Gastroesophageal sphincter (tissue), 4 donors: ENCODE measurements at regions not wholly inside any gene's neighbourhood (a gene's known extent, or its start where the extent isn't known, plus 50 kb on each side); places are given as distances from the start of the nearest gene placed in this dataset.

ENCODE experiments used
- ATAC-seq: fragments of 150-250 bp; one replicate; pipeline ENCODE4 v1.9.1; 2016; ENCODE audit warnings: mild to moderate bottlenecking, moderate library complexity
- H3K27ac ChIP-seq, 4 donors: fragments of 200-600 bp; sonication (generic) in 3 of 4; 1 replicate in 3 of 4; 2 replicates in 1 of 4; pipeline ENCODE4 v1.5.1; 2016 to 2019
- H3K27me3 ChIP-seq: fragments of 200-600 bp; sonication (generic); one replicate; pipeline ENCODE4 v1.5.1; 2019
- H3K36me3 ChIP-seq, 2 donors: fragments of 200-600 bp; sonication (generic); one replicate each; pipeline ENCODE4 v1.5.1; 2019; ENCODE audit warnings: control low read depth in 1 of 2
- H3K4me1 ChIP-seq, 3 donors: fragments of 200-600 bp; sonication (generic); 1 replicate in 2 of 3; 2 replicates in 1 of 3; pipeline ENCODE4 v1.5.1; 2016 to 2019; ENCODE audit warnings: control low read depth in 2 of 3
- H3K4me3 ChIP-seq, 2 donors: fragments of 200-600 bp; sonication (generic); one replicate each; pipeline ENCODE4 v1.5.1; 2019; ENCODE audit warnings: mild to moderate bottlenecking in 1 of 2, moderate library complexity in 1 of 2
- H3K9me3 ChIP-seq, 3 donors: fragments of 200-600 bp; sonication (generic); one replicate each; pipeline ENCODE4 v1.5.1; 2017 to 2019; ENCODE audit warnings: control low read depth in 2 of 3
- EP300 ChIP-seq: sonication (generic); formaldehyde crosslinking; IDR thresholded peaks from one replicate; pipeline ENCODE4 v1.6.1; 2017; ENCODE audit warnings: antibody characterized with exemption, mild to moderate bottlenecking
- POLR2A ChIP-seq, 2 donors: fragments of 450-650 bp; IDR thresholded peaks; one replicate each; pipeline ENCODE4 v1.6.1; 2017; ENCODE audit warnings: antibody characterized with exemption in 2 of 2, mild to moderate bottlenecking in 2 of 2, moderate library complexity in 1 of 2
- POLR2AphosphoS5 ChIP-seq: sonication (generic); formaldehyde crosslinking; IDR thresholded peaks from one replicate; pipeline ENCODE4 v1.6.1; 2017; ENCODE audit warnings: antibody characterized with exemption
- WGBS, 2 donors: methylation state at CpG; one replicate each; pipeline ENCODE4 v1.1.5; 2018; ENCODE audit warnings: low coverage in 1 of 2; 5-methylcytosine and 5-hydroxymethylcytosine counted together
- TF ChIP-seq, protein P1 (sequence below), 4 experiments: fragments of 200-600 bp in 2 of 4; fragments of 450-650 bp in 2 of 4; sonication (generic) in 1 of 4; IDR thresholded peaks; one replicate each; pipeline ENCODE4 v1.5.1; 2017 to 2019; ENCODE audit warnings: antibody characterized with exemption in 4 of 4, mild to moderate bottlenecking in 2 of 4, moderate library complexity in 2 of 4

DNA sequence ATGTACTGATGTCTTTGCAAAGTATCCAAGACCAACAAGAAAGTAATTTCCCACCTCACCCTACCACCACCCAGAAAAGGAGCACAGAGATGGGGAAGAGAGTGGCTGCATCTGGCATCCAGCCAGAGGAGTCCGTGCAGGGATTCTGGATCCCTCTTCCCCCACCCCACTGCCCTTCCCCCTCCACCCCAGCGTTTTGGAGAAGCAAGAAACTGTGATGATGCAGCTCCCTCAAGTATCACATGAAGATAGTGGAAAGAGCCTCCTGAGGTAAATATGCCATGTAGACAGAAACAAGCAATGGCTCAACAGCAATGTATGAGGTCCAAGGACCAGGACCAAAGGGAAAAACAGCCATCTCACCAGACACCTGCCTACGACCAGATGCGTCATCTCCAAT, 153.8 kb downstream of the DEPDC1B start:
- TF ChIP-seq POLR2A (IDR thresholded peaks at IDR 0.05): no peak
- TF ChIP-seq, protein P1, sequence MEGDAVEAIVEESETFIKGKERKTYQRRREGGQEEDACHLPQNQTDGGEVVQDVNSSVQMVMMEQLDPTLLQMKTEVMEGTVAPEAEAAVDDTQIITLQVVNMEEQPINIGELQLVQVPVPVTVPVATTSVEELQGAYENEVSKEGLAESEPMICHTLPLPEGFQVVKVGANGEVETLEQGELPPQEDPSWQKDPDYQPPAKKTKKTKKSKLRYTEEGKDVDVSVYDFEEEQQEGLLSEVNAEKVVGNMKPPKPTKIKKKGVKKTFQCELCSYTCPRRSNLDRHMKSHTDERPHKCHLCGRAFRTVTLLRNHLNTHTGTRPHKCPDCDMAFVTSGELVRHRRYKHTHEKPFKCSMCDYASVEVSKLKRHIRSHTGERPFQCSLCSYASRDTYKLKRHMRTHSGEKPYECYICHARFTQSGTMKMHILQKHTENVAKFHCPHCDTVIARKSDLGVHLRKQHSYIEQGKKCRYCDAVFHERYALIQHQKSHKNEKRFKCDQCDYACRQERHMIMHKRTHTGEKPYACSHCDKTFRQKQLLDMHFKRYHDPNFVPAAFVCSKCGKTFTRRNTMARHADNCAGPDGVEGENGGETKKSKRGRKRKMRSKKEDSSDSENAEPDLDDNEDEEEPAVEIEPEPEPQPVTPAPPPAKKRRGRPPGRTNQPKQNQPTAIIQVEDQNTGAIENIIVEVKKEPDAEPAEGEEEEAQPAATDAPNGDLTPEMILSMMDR (IDR thresholded peaks at IDR 0.05): no peak
- TF ChIP-seq EP300: no peak
- no peak for TF ChIP-seq POLR2AphosphoS5
- Histone ChIP-seq H3K4me3 (no peak overlapping the region), H3K27me3 (no peaks in the 10 kb centered on the region), H3K9me3 (no peaks in the 10 kb centered on the region), H3K4me1 (peaks cover 0 to 60% (median 26%) of the 10 kb centered on the region in 3 donors), H3K27ac (peak overlapping the region; percentile 70 to 83 (median 80)), H3K36me3 (no peaks in the 10 kb centered on the region)
- 49% methylated on average over 4 of the region's 4 CpGs; no CpG with 5 or more reads in 1 of the 2 donors for WGBS, 2 donors
- ATAC-seq: no peak

DNA sequence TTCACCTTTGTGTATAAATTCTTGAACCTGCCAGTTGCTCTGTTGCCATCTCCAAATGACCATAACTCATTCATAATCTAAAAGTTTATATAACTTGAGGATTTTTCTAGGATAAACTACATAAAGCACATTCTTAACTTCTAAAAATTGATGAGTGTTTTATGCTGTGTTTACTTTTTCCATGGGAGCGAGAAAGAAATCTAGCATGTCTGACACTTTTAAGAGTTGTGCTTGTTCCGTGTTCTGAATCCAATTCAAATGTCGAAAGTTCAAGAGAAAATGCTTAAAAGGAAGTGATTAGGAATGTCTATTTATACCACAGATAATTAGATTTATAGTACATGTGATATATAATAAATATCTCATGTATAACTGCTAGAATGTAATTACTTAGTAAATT, 154.4 kb downstream of the DEPDC1B start:
- no peaks in the 10 kb centered on the region for H3K27me3 ChIP-seq
- TF ChIP-seq POLR2AphosphoS5 (peak; percentile 11), POLR2A (IDR thresholded peaks at IDR 0.05) (no peak)
- TF ChIP-seq, protein P1 (IDR thresholded peaks at IDR 0.05): no peak
- H3K4me1 ChIP-seq: peaks cover 0 to 66% (median 26%) of the 10 kb centered on the region in 3 donors
- H3K27ac ChIP-seq: peak overlapping the region; percentile 70 to 83 (median 80)
- H3K9me3 ChIP-seq: no peaks in the 10 kb centered on the region
- H3K36me3 ChIP-seq: no peaks in the 10 kb centered on the region
- 5 to 14% methylated on average over 3 of the region's 3 CpGs for WGBS, 2 donors
- no peak overlapping the region for H3K4me3 ChIP-seq
- ATAC-seq: no peak

DNA sequence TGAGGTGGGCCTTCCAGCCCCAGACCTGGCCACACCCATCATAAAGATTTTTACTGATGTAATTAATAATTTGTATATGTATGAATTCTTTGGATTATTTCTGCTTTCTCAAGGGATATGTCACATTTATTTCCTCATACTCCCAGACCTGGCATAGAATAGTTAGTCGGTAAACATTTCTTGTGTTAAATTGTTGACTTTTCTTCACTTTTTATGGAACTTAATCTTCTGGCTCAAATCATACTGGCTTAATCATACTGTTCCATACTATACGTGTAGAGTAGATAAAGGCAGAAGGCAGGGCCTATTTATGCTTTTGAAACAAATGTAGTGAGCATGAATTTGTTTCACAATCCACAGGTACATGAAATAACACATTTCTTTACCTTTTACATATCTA, 155.8 kb downstream of the DEPDC1B start:
- Histone ChIP-seq H3K27me3 (no peaks in the 10 kb centered on the region), H3K4me3 (no peak overlapping the region), H3K27ac (peak overlapping the region in 3 of 4 donors; percentile 9 to 83 (median 70)), H3K36me3 (no peaks in the 10 kb centered on the region), H3K9me3 (no peaks in the 10 kb centered on the region), H3K4me1 (peaks cover 0 to 79% (median 26%) of the 10 kb centered on the region in 3 donors)
- ATAC-seq: no peak
- 50 to 67% methylated on average over 2 of the region's 2 CpGs for WGBS, 2 donors
- no peak for TF ChIP-seq POLR2A (IDR thresholded peaks at IDR 0.05)
- no peak for TF ChIP-seq EP300
- TF ChIP-seq POLR2AphosphoS5: no peak
- TF ChIP-seq, protein P1 (IDR thresholded peaks at IDR 0.05): no peak

DNA sequence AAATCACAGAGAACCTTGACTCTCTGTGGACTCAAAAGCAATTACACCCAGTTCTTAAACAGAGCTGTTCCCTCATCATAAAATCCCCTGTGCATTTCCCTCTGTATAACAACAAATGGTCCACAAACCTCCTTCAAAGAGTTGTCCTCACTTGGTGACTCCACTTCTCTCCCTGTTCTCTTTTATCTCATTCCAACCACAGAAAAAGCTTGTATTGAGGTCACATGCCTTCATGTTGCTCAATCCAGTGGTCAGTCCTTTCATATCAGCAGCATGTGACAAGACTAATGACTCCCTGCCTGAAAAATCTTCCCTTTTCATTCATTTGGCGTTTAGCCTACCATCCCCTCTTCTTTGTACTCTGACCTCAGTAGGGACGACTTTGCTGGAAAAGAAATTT, 158.0 kb downstream of the DEPDC1B start:
- peak; percentile 29 for ATAC-seq
- no peak overlapping the region for H3K4me3 ChIP-seq
- H3K36me3 ChIP-seq: no peaks in the 10 kb centered on the region
- H3K27me3 ChIP-seq: no peaks in the 10 kb centered on the region
- H3K9me3 ChIP-seq: no peaks in the 10 kb centered on the region
- TF ChIP-seq POLR2A (IDR thresholded peaks at IDR 0.05): no peak
- TF ChIP-seq, protein P1 (IDR thresholded peaks at IDR 0.05): no peak
- TF ChIP-seq POLR2AphosphoS5: no peak
- no peak for TF ChIP-seq EP300
- peaks cover 0 to 68% (median 23%) of the 10 kb centered on the region in 3 donors for H3K4me1 ChIP-seq
- H3K27ac ChIP-seq: peak overlapping the region; percentile 39 to 69 (median 63)
- 25 to 52% methylated on average over 2 of the region's 2 CpGs for WGBS, 2 donors
